ENCODE measurements at regions not wholly inside any gene's neighbourhood (a gene's known extent, or its start where the extent isn't known, plus 50 kb on each side); places are given as distances from the start of the nearest gene placed in this dataset.

DNA sequence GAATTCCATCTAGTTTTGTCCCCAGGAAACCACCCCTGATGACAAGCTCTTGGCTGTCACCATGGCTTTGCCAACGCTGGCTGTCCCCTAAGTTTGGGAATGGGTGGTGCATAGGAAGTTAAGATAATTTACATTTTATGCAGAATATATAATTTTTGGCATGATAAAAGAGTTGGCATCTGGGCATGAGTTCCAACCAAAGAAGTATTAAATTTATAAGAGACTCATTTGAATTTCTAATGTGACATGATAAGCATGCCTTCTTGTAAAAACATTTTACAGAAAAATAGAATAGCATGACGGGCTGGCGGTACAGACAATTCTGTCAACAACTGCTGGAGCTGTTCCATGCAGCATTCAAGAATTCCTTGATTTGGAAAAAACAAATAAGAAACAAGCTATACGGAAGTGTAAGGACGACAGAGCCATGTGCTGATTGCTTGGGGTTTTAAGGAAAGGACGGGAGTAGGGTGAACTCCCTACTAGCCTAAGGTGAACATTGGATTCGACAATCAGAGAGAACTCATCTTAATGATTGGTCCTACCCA lies 106.8 kb upstream of the C1orf21 start:
- CTCF ChIA-PET: interaction anchor here (0.8 kb wide), 1 partner anchor 10 kb away, joined by 3 read pairs; no protein-coding TSS in a partner anchor
- no peak for DNase-seq (ENCODE audit: low read depth, low spot score)
- TF ChIP-seq, protein P1, sequence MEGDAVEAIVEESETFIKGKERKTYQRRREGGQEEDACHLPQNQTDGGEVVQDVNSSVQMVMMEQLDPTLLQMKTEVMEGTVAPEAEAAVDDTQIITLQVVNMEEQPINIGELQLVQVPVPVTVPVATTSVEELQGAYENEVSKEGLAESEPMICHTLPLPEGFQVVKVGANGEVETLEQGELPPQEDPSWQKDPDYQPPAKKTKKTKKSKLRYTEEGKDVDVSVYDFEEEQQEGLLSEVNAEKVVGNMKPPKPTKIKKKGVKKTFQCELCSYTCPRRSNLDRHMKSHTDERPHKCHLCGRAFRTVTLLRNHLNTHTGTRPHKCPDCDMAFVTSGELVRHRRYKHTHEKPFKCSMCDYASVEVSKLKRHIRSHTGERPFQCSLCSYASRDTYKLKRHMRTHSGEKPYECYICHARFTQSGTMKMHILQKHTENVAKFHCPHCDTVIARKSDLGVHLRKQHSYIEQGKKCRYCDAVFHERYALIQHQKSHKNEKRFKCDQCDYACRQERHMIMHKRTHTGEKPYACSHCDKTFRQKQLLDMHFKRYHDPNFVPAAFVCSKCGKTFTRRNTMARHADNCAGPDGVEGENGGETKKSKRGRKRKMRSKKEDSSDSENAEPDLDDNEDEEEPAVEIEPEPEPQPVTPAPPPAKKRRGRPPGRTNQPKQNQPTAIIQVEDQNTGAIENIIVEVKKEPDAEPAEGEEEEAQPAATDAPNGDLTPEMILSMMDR (IDR thresholded peaks at IDR 0.05; ENCODE audit: insufficient read depth, low read length, missing control alignments): no peak
- H3K4me3 ChIP-seq (ENCODE audit: low read depth, low read length): no peak overlapping the region
- POLR2A ChIA-PET: no interaction called here

DNA sequence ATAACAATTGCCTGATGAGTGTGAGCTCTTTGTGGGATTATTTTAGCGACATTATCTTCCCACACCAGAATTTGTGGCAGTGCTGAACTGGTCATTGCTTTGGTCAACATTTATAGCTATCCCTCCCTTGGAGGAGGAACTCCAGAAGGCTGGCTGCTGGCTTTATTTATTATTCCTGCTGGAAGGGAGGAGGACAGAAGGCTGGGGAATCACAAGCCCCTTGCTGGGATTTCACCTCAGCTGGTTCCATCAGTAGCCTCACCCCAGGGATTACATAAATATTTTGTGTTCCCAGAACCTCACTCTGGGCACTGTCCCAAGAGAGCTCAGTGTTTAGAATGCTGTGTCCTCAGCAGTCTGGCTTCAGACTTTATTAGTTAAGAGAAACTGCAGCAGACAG lies 102.8 kb upstream of the C1orf21 start:
- TF ChIP-seq, protein P1 (IDR thresholded peaks at IDR 0.05; ENCODE audit: insufficient read depth, low read length, missing control alignments): no peak
- no peak overlapping the region for H3K4me3 ChIP-seq (ENCODE audit: low read depth, low read length)
- DNase-seq (ENCODE audit: low read depth, low spot score): no peak
- POLR2A ChIA-PET: interaction anchor here (0.7 kb wide), 1 partner anchor 23 kb away, joined by 3 read pairs; no protein-coding TSS in a partner anchor
- CTCF ChIA-PET: interaction anchor here (0.7 to 1.2 kb wide), 2 partner anchors 13 to 36 kb away, joined by 3 read pairs; no protein-coding TSS in a partner anchor

DNA sequence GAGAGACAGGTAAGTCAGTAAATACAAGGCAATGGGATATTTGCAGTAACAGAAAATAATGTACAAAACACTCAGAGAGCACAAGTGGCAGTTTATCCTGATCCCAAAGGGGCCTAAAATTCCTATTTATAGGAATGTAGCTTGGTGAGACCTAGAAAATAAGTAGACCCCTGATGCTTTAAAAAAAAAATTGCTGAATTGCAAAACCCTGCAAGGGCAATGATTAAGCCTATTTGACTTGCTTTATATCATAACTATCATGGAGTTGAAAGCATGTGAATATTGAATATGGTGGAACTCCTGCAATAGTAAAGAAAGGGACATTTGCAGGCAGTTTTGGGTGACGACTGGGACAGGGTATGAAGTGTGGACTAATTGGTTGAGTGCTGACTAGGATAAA lies 101.9 kb upstream of the C1orf21 start:
- TF ChIP-seq, protein P1 (IDR thresholded peaks at IDR 0.05; ENCODE audit: insufficient read depth, low read length, missing control alignments): no peak
- DNase-seq (ENCODE audit: low read depth, low spot score): no peak
- ChIA-PET POLR2A (no interaction called here), CTCF (no interaction called here)
- H3K4me3 ChIP-seq (ENCODE audit: low read depth, low read length): no peak overlapping the region

DNA sequence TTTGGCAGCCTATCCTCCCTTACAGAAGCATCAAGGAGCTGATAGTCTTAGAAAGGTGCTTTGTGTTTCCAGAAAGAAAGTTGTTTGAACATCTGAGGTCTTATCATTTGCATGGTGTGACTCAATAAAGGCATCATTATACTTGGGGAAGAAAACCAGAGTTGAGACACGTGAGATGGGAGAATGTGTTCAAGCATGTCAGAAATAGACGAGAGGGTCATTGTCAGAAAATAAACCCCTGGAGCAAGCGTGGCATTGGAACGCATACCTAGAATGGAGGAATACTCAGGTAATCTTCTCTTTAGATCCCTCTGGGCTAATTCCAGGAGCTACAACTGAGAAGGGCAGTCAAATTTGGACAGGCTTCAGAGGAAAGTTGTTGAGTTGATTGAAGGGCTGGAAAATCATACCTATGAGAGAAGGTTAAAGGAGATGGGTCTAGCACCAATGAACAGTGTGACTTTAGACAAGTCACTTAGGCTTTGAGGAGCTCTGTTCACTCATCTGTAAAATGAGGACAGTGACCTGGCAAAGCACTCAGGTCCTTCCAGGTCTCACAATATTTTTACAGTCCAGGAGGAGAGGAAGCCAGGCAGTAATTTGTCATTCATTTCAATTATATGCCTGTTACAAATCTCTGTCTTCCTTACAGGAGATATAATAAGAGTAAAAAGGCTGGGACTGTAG lies 101.3 kb upstream of the C1orf21 start:
- H3K4me3 ChIP-seq (ENCODE audit: low read depth, low read length): no peak overlapping the region

DNA sequence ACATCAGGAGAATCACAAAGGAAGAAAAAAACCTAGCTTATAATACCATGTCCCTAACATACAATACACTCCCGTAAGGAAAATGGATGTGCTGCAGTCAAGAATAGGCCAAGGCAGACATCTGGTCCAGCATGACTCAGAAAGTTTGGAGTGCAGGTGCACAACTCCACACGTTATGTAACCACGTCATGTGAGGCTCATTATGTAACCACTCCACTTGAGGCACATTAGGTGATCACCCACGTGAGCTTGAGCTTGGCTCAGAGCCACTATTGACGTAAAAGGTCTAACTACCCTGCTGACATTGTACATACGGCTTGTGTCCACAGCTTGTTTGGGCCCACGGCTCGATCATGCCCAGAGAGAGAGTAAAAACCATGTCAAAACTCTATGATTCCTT lies 99.8 kb upstream of the C1orf21 start:
- no peak for DNase-seq (ENCODE audit: low read depth, low spot score)
- ChIA-PET CTCF (interaction anchor here (1.0 kb wide), 1 partner anchor 12 kb away, joined by 3 read pairs; no protein-coding TSS in a partner anchor), POLR2A (no interaction called here)
- TF ChIP-seq, protein P1 (IDR thresholded peaks at IDR 0.05; ENCODE audit: insufficient read depth, low read length, missing control alignments): no peak
- H3K4me3 ChIP-seq (ENCODE audit: low read depth, low read length): no peak overlapping the region

More for the DNA sequence above, 101.3 kb upstream of the C1orf21 start:
- TF ChIP-seq, protein P1 (IDR thresholded peaks at IDR 0.05; ENCODE audit: insufficient read depth, low read length, missing control alignments): no peak
- no peak for DNase-seq (ENCODE audit: low read depth, low spot score)
- ChIA-PET CTCF (no interaction called here), POLR2A (no interaction called here)

DNA sequence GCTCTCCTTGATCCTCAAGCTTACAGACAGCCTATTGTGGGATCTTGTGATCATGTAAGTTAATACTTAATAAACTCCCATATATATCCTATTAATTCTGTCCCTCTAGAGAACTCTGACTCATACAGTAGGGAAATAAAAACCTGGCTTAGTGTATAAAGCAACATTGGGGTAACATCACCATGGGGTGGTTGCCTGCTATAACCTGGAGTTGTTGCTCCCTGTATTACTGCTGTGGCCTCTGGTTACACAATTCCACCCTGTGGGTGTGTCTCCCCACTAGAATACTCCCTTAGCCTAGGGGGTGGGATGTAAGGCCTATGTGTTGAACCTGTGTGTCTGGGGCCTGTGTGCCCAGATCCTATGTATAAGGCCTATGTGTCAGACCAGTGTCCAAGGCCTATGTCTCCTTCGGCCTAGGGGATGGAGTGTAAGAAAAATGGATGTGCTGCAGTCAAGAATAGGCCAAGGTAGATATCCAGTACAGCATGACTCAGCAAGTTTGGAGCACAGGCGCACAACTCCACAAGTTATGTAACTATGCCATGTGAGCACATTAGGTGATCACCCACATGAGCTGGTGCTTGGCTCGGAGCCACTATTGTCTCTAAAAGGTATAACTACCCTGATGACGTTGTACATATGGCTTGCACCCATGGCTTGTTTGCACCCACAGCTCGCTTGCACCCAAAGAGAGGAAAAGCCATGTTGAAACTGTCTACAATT lies 96.8 kb upstream of the C1orf21 start:
- TF ChIP-seq, protein P1 (IDR thresholded peaks at IDR 0.05; ENCODE audit: insufficient read depth, low read length, missing control alignments): no peak
- POLR2A ChIA-PET: no interaction called here
- CTCF ChIA-PET: no interaction called here
- DNase-seq (ENCODE audit: low read depth, low spot score): no peak
- H3K4me3 ChIP-seq (ENCODE audit: low read depth, low read length): no peak overlapping the region
